NCI-H510A (cell line): ENCODE measurements at regions not wholly inside any gene's neighbourhood (a gene's known extent, or its start where the extent isn't known, plus 50 kb on each side); places are given as distances from the start of the nearest gene placed in this dataset.
"Not testable (repeated sequence)": the region's sequence is repeated elsewhere in the genome, so short reads cannot be mapped to it uniquely, and the experiment has no call there.

ENCODE experiments used
- DNase-seq: peaks from one replicate; lab custom pipeline; 2025; lab: John Stamatoyannopoulos, UW

GRCh38 chr12:28988325-28988704 is 160.8 kb upstream of the FAR2 start:
- no peak for DNase-seq

GRCh38 chr12:28991626-28992025 is 157.5 kb upstream of the FAR2 start:
- DNase-seq: no peak

GRCh38 chr12:28993720-28994119 is 155.4 kb upstream of the FAR2 start:
- no peak for DNase-seq

GRCh38 chr12:28994179-28994715 is 154.8 kb upstream of the FAR2 start:
- no peak for DNase-seq

GRCh38 chr12:28996688-28997087 is 152.4 kb upstream of the FAR2 start:
- no peak for DNase-seq

- DNase-seq: no peak
Observed at GRCh38 chr12:28998662-28999120, 150.4 kb upstream of the FAR2 start.

- no peak for DNase-seq
Observed at GRCh38 chr12:29004066-29004935, 144.8 kb upstream of the FAR2 start.

- no peak for DNase-seq
Observed at GRCh38 chr12:29004936-29005304, 144.2 kb upstream of the FAR2 start.

- no peak for DNase-seq
Observed at GRCh38 chr12:29008786-29009185, 140.3 kb upstream of the FAR2 start.

- DNase-seq: no peak
Observed at GRCh38 chr12:29012673-29013072, 136.4 kb upstream of the FAR2 start.

- not testable (repeated sequence) for DNase-seq
Observed at GRCh38 chr12:29017532-29017931, 131.5 kb upstream of the FAR2 start.

GRCh38 chr12:29023436-29024076 is 125.5 kb upstream of the FAR2 start:
- DNase-seq: no peak

GRCh38 chr12:29024117-29024516 is 125.0 kb upstream of the FAR2 start:
- no peak for DNase-seq

- DNase-seq: no peak
Observed at GRCh38 chr12:29025937-29026336, 123.1 kb upstream of the FAR2 start.

- peak; percentile 5 for DNase-seq
Observed at GRCh38 chr12:29026419-29026818, 122.7 kb upstream of the FAR2 start.

GRCh38 chr12:29029484-29029883 is 119.6 kb upstream of the FAR2 start:
- DNase-seq: not testable (repeated sequence)

GRCh38 chr12:29030006-29030405 is 119.1 kb upstream of the FAR2 start:
- no peak for DNase-seq

GRCh38 chr12:29032446-29032845 is 116.6 kb upstream of the FAR2 start:
- DNase-seq: no peak

GRCh38 chr12:29033519-29033918 is 115.6 kb upstream of the FAR2 start:
- DNase-seq: no peak

GRCh38 chr12:29035112-29035511 is 114.0 kb upstream of the FAR2 start:
- DNase-seq: no peak

GRCh38 chr12:29039013-29039412 is 110.1 kb upstream of the FAR2 start:
- DNase-seq: no peak

GRCh38 chr12:29041621-29042020 is 107.5 kb upstream of the FAR2 start:
- no peak for DNase-seq

GRCh38 chr12:29043069-29043468 is 106.0 kb upstream of the FAR2 start:
- DNase-seq: no peak
